ENCODE measurements at regions not wholly inside any gene's neighbourhood (a gene's known extent, or its start where the extent isn't known, plus 50 kb on each side); places are given as distances from the start of the nearest gene placed in this dataset.

DNA sequence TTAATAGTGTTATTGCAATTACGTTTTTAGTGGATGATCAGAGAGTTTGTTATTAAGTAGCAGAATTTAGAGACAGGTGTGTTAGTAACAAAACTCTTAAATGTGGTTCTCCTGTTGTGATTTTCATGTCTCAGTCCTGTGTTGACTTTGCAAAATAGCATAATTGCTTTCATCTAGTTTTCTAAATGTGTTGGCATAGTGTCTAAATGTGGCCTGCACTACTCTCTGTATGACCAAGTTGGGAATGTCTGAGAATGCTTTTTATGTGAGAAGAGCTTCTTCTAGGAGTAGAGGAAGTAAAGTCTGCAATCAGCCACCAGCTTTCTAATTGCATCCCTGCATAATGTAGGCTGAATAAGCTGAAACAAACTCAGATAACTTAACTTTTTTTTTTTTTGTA lies 158.6 kb upstream of the FAT1 start:
- no peak for TF ChIP-seq POLR2AphosphoS5 (IDR thresholded peaks at IDR 0.05; ENCODE audit: low read depth, low read length)
- no peak for TF ChIP-seq REST (IDR thresholded peaks at IDR 0.05; ENCODE audit: insufficient read depth in 1 of 2, low read depth in 2 of 2, low read length in 2 of 2)
- TF ChIP-seq TAF1 (IDR thresholded peaks at IDR 0.05; ENCODE audit: borderline replicate concordance, insufficient read depth, low read length): no peak
